Panc1 (cell line): ENCODE measurements at regions not wholly inside any gene's neighbourhood (a gene's known extent, or its start where the extent isn't known, plus 50 kb on each side); places are given as distances from the start of the nearest gene placed in this dataset.

Source experiments
- CTCF ChIP-seq: fragments of 450-650 bp; IDR thresholded peaks from 2 replicates; pipeline ENCODE4 v1.5.1; 2017; ENCODE audit warnings: mild to moderate bottlenecking
- REST ChIP-seq, 2 experiments: IDR thresholded peaks; 2 replicates each; pipeline ENCODE4 v1.6.1; 2011 to 2012; ENCODE audit warnings: low read depth in 2 of 2, control low read depth in 1 of 2, low read length in 1 of 2, mild to moderate bottlenecking in 1 of 2, moderate library complexity in 1 of 2; ENCODE audit not compliant: insufficient read depth in 1 of 2

- TF ChIP-seq CTCF (no peak), REST (IDR thresholded peaks at IDR 0.05; ENCODE audit: insufficient read depth in 1 of 2, low read depth in 2 of 2, low read length in 1 of 2) (no peak)
These were observed 192.7 kb downstream of the GABRG1 start for GRCh38 chr4:45931154-45931553.
